ACHN (cell line): ENCODE measurements at regions not wholly inside any gene's neighbourhood (a gene's known extent, or its start where the extent isn't known, plus 50 kb on each side); places are given as distances from the start of the nearest gene placed in this dataset.

ENCODE experiments used
- DNase-seq: peaks from one replicate; pipeline ENCODE4 v3.0.0-alpha.2; 2015
- in situ Hi-C: cut with HindIII; loops from 2 replicates; pipeline ENCODE4 v1.10.0; 2017; ENCODE audit warnings: low sequenced_read_pairs, low pct_ligation_motif_present, low pct_unique_long_range_greater_than_20kb

- no peak for DNase-seq
- in situ Hi-C loops, result no loop called here
Observed at GRCh38 chr3:117355566-117355965, 646.0 kb downstream of the TUSC7 start.

GRCh38 chr3:117356091-117356705 is 646.6 kb downstream of the TUSC7 start:
- DNase-seq, result no peak
- in situ Hi-C loops, result no loop called here

GRCh38 chr3:117358717-117359314 is 649.2 kb downstream of the TUSC7 start:
- in situ Hi-C loops, result no loop called here

GRCh38 chr3:117366574-117366973 is 657.0 kb downstream of the TUSC7 start:
- in situ Hi-C loops, result no loop called here
- DNase-seq, result no peak

More at GRCh38 chr3:117358717-117359314, 649.2 kb downstream of the TUSC7 start:
- no peak for DNase-seq

- in situ Hi-C loops, result no loop called here
- DNase-seq, result no peak
Observed at GRCh38 chr3:117367861-117368260, 658.3 kb downstream of the TUSC7 start.

GRCh38 chr3:117380631-117381030 is 671.1 kb downstream of the TUSC7 start:
- in situ Hi-C loops, result no loop called here
- no peak for DNase-seq

GRCh38 chr3:117393119-117393518 is 683.5 kb downstream of the TUSC7 start:
- DNase-seq, result no peak
- in situ Hi-C loops, result no loop called here

- in situ Hi-C loops, result no loop called here
- DNase-seq, result no peak
Observed at GRCh38 chr3:117398141-117398899, 688.7 kb downstream of the TUSC7 start.

- in situ Hi-C loops, result no loop called here
- no peak for DNase-seq
Observed at GRCh38 chr3:117399311-117400078, 689.9 kb downstream of the TUSC7 start.

- DNase-seq, result no peak
- in situ Hi-C loops, result no loop called here
Observed at GRCh38 chr3:117400303-117400702, 690.7 kb downstream of the TUSC7 start.

GRCh38 chr3:117404141-117404540 is 694.6 kb downstream of the TUSC7 start:
- DNase-seq, result no peak
- in situ Hi-C loops, result no loop called here

- DNase-seq, result no peak
- in situ Hi-C loops, result no loop called here
Observed at GRCh38 chr3:117404730-117405129, 695.2 kb downstream of the TUSC7 start.

- in situ Hi-C loops, result no loop called here
- no peak for DNase-seq
Observed at GRCh38 chr3:117405359-117405758, 695.8 kb downstream of the TUSC7 start.

GRCh38 chr3:117407317-117407716 is 697.7 kb downstream of the TUSC7 start:
- peak; percentile 28 for DNase-seq
- in situ Hi-C loops, result no loop called here

- DNase-seq, result no peak
- in situ Hi-C loops, result no loop called here
Observed at GRCh38 chr3:117408811-117409210, 699.2 kb downstream of the TUSC7 start.

- in situ Hi-C loops, result no loop called here
- no peak for DNase-seq
Observed at GRCh38 chr3:117409256-117409655, 699.7 kb downstream of the TUSC7 start.

GRCh38 chr3:117409701-117410459 is 700.3 kb downstream of the TUSC7 start:
- in situ Hi-C loops, result no loop called here
- no peak for DNase-seq

- in situ Hi-C loops, result no loop called here
- no peak for DNase-seq
Observed at GRCh38 chr3:117411971-117412370, 702.4 kb downstream of the TUSC7 start.
